Neural cell (in vitro differentiated cells): ENCODE measurements at regions not wholly inside any gene's neighbourhood (a gene's known extent, or its start where the extent isn't known, plus 50 kb on each side); places are given as distances from the start of the nearest gene placed in this dataset.

Source experiments
- CTCF ChIP-seq: fragments of 450-650 bp; IDR thresholded peaks from 2 replicates; pipeline ENCODE4 v1.5.1; 2014; ENCODE audit warnings: antibody characterized with exemption, mild to moderate bottlenecking, moderate library complexity; ENCODE audit not compliant: poor library complexity, severe bottlenecking
- EP300 ChIP-seq: fragments of 450-650 bp; conservative IDR thresholded peaks from 2 replicates; pipeline ENCODE4 v1.6.1; 2014; ENCODE audit warnings: antibody characterized with exemption, mild to moderate bottlenecking, moderate library complexity; ENCODE audit not compliant: poor library complexity, severe bottlenecking
- EZH2 ChIP-seq: fragments of 200-600, 300-800 bp; shearing (Covaris generic), sonication (generic); IDR thresholded peaks from 2 replicates; pipeline ENCODE4 v1.6.1; 2014; ENCODE audit warnings: antibody characterized with exemption, low read length, borderline replicate concordance, mild to moderate bottlenecking; ENCODE audit not compliant: insufficient read depth, poor library complexity, severe bottlenecking
- POLR2AphosphoS5 ChIP-seq: IDR thresholded peaks from 2 replicates; pipeline ENCODE4 v1.6.1; 2012
- RAD21 ChIP-seq: fragments of 450-650 bp; conservative IDR thresholded peaks from 2 replicates; pipeline ENCODE4 v1.6.1; 2014; ENCODE audit warnings: antibody characterized with exemption, mild to moderate bottlenecking, moderate library complexity
- REST ChIP-seq: IDR thresholded peaks from 2 replicates; pipeline ENCODE4 v1.6.1; 2012; ENCODE audit warnings: borderline replicate concordance

GRCh38 chr7:94856643-94857042 is 50.8 kb upstream of the PPP1R9A start:
- TF ChIP-seq EZH2 = no peak
- no peak for TF ChIP-seq POLR2AphosphoS5
- TF ChIP-seq RAD21 = no peak
- TF ChIP-seq REST = no peak
- no peak for TF ChIP-seq CTCF
- no peak for TF ChIP-seq EP300
